Loucy (cell line): ENCODE measurements at regions not wholly inside any gene's neighbourhood (a gene's known extent, or its start where the extent isn't known, plus 50 kb on each side); places are given as distances from the start of the nearest gene placed in this dataset.

ENCODE experiments used
- CTCF ChIP-seq: fragments of 200-600 bp; sonication (generic); conservative IDR thresholded peaks from 2 replicates; pipeline ENCODE4 v1.5.1; 2014; ENCODE audit warnings: mild to moderate bottlenecking, antibody characterized with exemption, low read length
- EZH2phosphoT487 ChIP-seq: fragments of 200-600 bp; IDR thresholded peaks from 2 replicates; pipeline ENCODE4 v1.6.1; 2018; ENCODE audit warnings: antibody characterized with exemption, mild to moderate bottlenecking, moderate library complexity, borderline replicate concordance

GRCh38 chr4:20538905-20539304 is 161.4 kb upstream of the PACRGL start:
- TF ChIP-seq CTCF (no peak), EZH2phosphoT487 (no peak)
